Osteoblast (primary cell): ENCODE measurements at regions not wholly inside any gene's neighbourhood (a gene's known extent, or its start where the extent isn't known, plus 50 kb on each side); places are given as distances from the start of the nearest gene placed in this dataset.

ENCODE experiments used
- DNase-seq: peaks from one replicate; pipeline ENCODE4 v3.0.0; 2011; ENCODE audit warnings: low spot score, mixed read lengths; ENCODE audit not compliant: insufficient read length; ENCODE audit errors: missing footprints
- H2AFZ ChIP-seq: 2 replicates; pipeline ENCODE4 v1.6.0; 2011; ENCODE audit warnings: mild to moderate bottlenecking, low read length
- H3K27ac ChIP-seq: 2 replicates; pipeline ENCODE4 v1.5.1; 2011; ENCODE audit warnings: mild to moderate bottlenecking, low read depth, low read length, moderate library complexity
- H3K27me3 ChIP-seq: 2 replicates; pipeline ENCODE4 v1.6.0; 2012; ENCODE audit warnings: mild to moderate bottlenecking, control low read depth, inconsistent platforms, low read length, moderate library complexity; ENCODE audit not compliant: insufficient read depth
- H3K36me3 ChIP-seq: 2 replicates; pipeline ENCODE4 v1.5.1; 2011; ENCODE audit warnings: mild to moderate bottlenecking, low read length, control low read depth, moderate library complexity; ENCODE audit not compliant: insufficient read depth
- H3K4me1 ChIP-seq: 2 replicates; pipeline ENCODE4 v1.5.1; 2011; ENCODE audit warnings: mild to moderate bottlenecking, low read length, control low read depth, moderate library complexity; ENCODE audit not compliant: insufficient read depth
- H3K4me2 ChIP-seq: 2 replicates; pipeline ENCODE4 v1.6.0; 2011; ENCODE audit warnings: mild to moderate bottlenecking, low read length; ENCODE audit not compliant: insufficient read depth
- H3K4me3 ChIP-seq: fragments of 200-600 bp; sonication (generic); 3 replicates; pipeline ENCODE4 v1.5.1; 2012; ENCODE audit warnings: mild to moderate bottlenecking, low read length, inconsistent platforms; ENCODE audit not compliant: insufficient read depth
- H3K79me2 ChIP-seq: 2 replicates; pipeline ENCODE4 v1.6.0; 2012; ENCODE audit warnings: mild to moderate bottlenecking, low read length, control low read depth, inconsistent platforms; ENCODE audit not compliant: insufficient read depth
- H3K9me3 ChIP-seq: 2 replicates; pipeline ENCODE4 v1.5.1; 2011; ENCODE audit warnings: low read depth, low read length, control low read depth
- H4K20me1 ChIP-seq: 2 replicates; pipeline ENCODE4 v1.6.0; 2012; ENCODE audit warnings: mild to moderate bottlenecking, low read length, control low read depth; ENCODE audit not compliant: insufficient read depth
- CTCF ChIP-seq: IDR thresholded peaks from 2 replicates; pipeline ENCODE4 v1.5.1; 2011; ENCODE audit warnings: mild to moderate bottlenecking, low read depth, low read length, moderate library complexity; ENCODE audit errors: extremely low read depth

GRCh38 chr18:43992741-43993140, 687.9 kb upstream of the SETBP1 start:
- H3K9me3 ChIP-seq, result no peaks in the 10 kb centered on the region
- no peak overlapping the region for H3K4me3 ChIP-seq
- TF ChIP-seq CTCF, result no peak
- no peak overlapping the region for H3K4me2 ChIP-seq
- H4K20me1 ChIP-seq, result no peaks in the 10 kb centered on the region
- H3K27me3 ChIP-seq, result no peaks in the 10 kb centered on the region
- no peaks in the 10 kb centered on the region for H3K79me2 ChIP-seq
- H3K36me3 ChIP-seq, result no peaks in the 10 kb centered on the region
- H3K4me1 ChIP-seq, result no peaks in the 10 kb centered on the region
- no peak for DNase-seq
- H3K27ac ChIP-seq, result no peak overlapping the region
- H2AFZ ChIP-seq, result no peak overlapping the region

GRCh38 chr18:43994381-43994780, 686.3 kb upstream of the SETBP1 start:
- Histone ChIP-seq H3K4me1 (no peaks in the 10 kb centered on the region), H4K20me1 (no peaks in the 10 kb centered on the region), H3K4me2 (no peak overlapping the region), H3K27me3 (no peaks in the 10 kb centered on the region), H3K27ac (no peak overlapping the region), H3K36me3 (no peaks in the 10 kb centered on the region), H3K79me2 (no peaks in the 10 kb centered on the region), H2AFZ (no peak overlapping the region), H3K9me3 (no peaks in the 10 kb centered on the region), H3K4me3 (no peak overlapping the region)
- DNase-seq, result no peak
- no peak for TF ChIP-seq CTCF

- no peak for TF ChIP-seq CTCF
Measured at GRCh38 chr18:44013871-44014270, 666.8 kb upstream of the SETBP1 start.

GRCh38 chr18:44025421-44025820, 655.3 kb upstream of the SETBP1 start:
- no peaks in the 10 kb centered on the region for H3K36me3 ChIP-seq
- no peak for TF ChIP-seq CTCF

More at GRCh38 chr18:44013871-44014270, 666.8 kb upstream of the SETBP1 start:
- Histone ChIP-seq H3K27me3 (no peaks in the 10 kb centered on the region), H3K4me1 (no peaks in the 10 kb centered on the region), H3K9me3 (no peaks in the 10 kb centered on the region), H2AFZ (no peak overlapping the region), H3K4me3 (no peak overlapping the region), H3K36me3 (no peaks in the 10 kb centered on the region), H4K20me1 (no peaks in the 10 kb centered on the region), H3K4me2 (no peak overlapping the region), H3K79me2 (no peaks in the 10 kb centered on the region), H3K27ac (no peak overlapping the region)
- no peak for DNase-seq

More at GRCh38 chr18:44025421-44025820, 655.3 kb upstream of the SETBP1 start:
- no peak overlapping the region for H3K27ac ChIP-seq
- no peaks in the 10 kb centered on the region for H4K20me1 ChIP-seq
- H2AFZ ChIP-seq, result no peak overlapping the region
- DNase-seq, result no peak
- no peak overlapping the region for H3K4me3 ChIP-seq
- no peaks in the 10 kb centered on the region for H3K79me2 ChIP-seq
- no peak overlapping the region for H3K4me2 ChIP-seq
- H3K4me1 ChIP-seq, result no peaks in the 10 kb centered on the region
- H3K9me3 ChIP-seq, result no peaks in the 10 kb centered on the region
- no peaks in the 10 kb centered on the region for H3K27me3 ChIP-seq
